ENCODE measurements at regions not wholly inside any gene's neighbourhood (a gene's known extent, or its start where the extent isn't known, plus 50 kb on each side); places are given as distances from the start of the nearest gene placed in this dataset.

- no peak for TF ChIP-seq POLR2A (IDR thresholded peaks at IDR 0.05)
- no peak for TF ChIP-seq CTCF (IDR thresholded peaks at IDR 0.05 in 4 of 5, conservative IDR thresholded peaks at IDR 0.05 in 1 of 5)
Measured at GRCh38 chr15:38672273-38672672, 107.7 kb upstream of the RASGRP1 start.
